H7 (cell line): ENCODE measurements at regions not wholly inside any gene's neighbourhood (a gene's known extent, or its start where the extent isn't known, plus 50 kb on each side); places are given as distances from the start of the nearest gene placed in this dataset.

Experiments
- DNase-seq: peaks from one replicate; pipeline ENCODE4 v3.0.0; 2012
- H3K27me3 ChIP-seq: 2 replicates; pipeline ENCODE4 v1.6.0; 2011; ENCODE audit warnings: mild to moderate bottlenecking, low read length; ENCODE audit not compliant: control insufficient read depth, insufficient read depth
- H3K36me3 ChIP-seq: replicated peaks from 2 replicates; pipeline ENCODE4 v1.5.1; 2011; ENCODE audit warnings: low read length; ENCODE audit not compliant: control insufficient read depth, insufficient read depth
- H3K4me3 ChIP-seq: 2 replicates; pipeline ENCODE4 v1.5.1; 2011; ENCODE audit warnings: low read depth, mild to moderate bottlenecking, control low read depth, low read length, moderate library complexity; ENCODE audit not compliant: insufficient read depth

- no peaks in the 10 kb centered on the region for H3K36me3 ChIP-seq
- no peak for DNase-seq
- no peak overlapping the region for H3K4me3 ChIP-seq
- H3K27me3 ChIP-seq = no peaks in the 10 kb centered on the region
Observed at GRCh38 chr3:116974702-116975101, 265.1 kb downstream of the TUSC7 start.

- Histone ChIP-seq H3K27me3 (no peaks in the 10 kb centered on the region), H3K4me3 (no peak overlapping the region), H3K36me3 (no peaks in the 10 kb centered on the region)
- no peak for DNase-seq
Observed at GRCh38 chr3:116977441-116977840, 267.9 kb downstream of the TUSC7 start.

- Histone ChIP-seq H3K4me3 (no peak overlapping the region), H3K36me3 (no peaks in the 10 kb centered on the region), H3K27me3 (no peaks in the 10 kb centered on the region)
- no peak for DNase-seq
Observed at GRCh38 chr3:116980099-116980498, 270.5 kb downstream of the TUSC7 start.

- Histone ChIP-seq H3K36me3 (no peaks in the 10 kb centered on the region), H3K27me3 (no peaks in the 10 kb centered on the region), H3K4me3 (no peak overlapping the region)
- DNase-seq = no peak
Observed at GRCh38 chr3:116981089-116981488, 271.5 kb downstream of the TUSC7 start.

GRCh38 chr3:116984301-116984700 is 274.7 kb downstream of the TUSC7 start:
- H3K27me3 ChIP-seq = no peaks in the 10 kb centered on the region
- no peak for DNase-seq
- H3K36me3 ChIP-seq = no peaks in the 10 kb centered on the region
- H3K4me3 ChIP-seq = no peak overlapping the region

GRCh38 chr3:116994351-116994879 is 284.8 kb downstream of the TUSC7 start:
- Histone ChIP-seq H3K36me3 (no peaks in the 10 kb centered on the region), H3K27me3 (no peaks in the 10 kb centered on the region), H3K4me3 (no peak overlapping the region)
- DNase-seq = no peak

GRCh38 chr3:117003501-117003900 is 293.9 kb downstream of the TUSC7 start:
- no peaks in the 10 kb centered on the region for H3K36me3 ChIP-seq
- no peak overlapping the region for H3K4me3 ChIP-seq
- DNase-seq = no peak
- H3K27me3 ChIP-seq = no peaks in the 10 kb centered on the region

GRCh38 chr3:117005274-117005673 is 295.7 kb downstream of the TUSC7 start:
- H3K4me3 ChIP-seq = no peak overlapping the region
- H3K36me3 ChIP-seq = no peaks in the 10 kb centered on the region
- DNase-seq = no peak
- H3K27me3 ChIP-seq = no peaks in the 10 kb centered on the region

- Histone ChIP-seq H3K36me3 (no peaks in the 10 kb centered on the region), H3K27me3 (no peaks in the 10 kb centered on the region), H3K4me3 (no peak overlapping the region)
- no peak for DNase-seq
Observed at GRCh38 chr3:117005911-117006522, 296.4 kb downstream of the TUSC7 start.

- H3K36me3 ChIP-seq = no peaks in the 10 kb centered on the region
- no peak for DNase-seq
- H3K4me3 ChIP-seq = no peak overlapping the region
- H3K27me3 ChIP-seq = no peaks in the 10 kb centered on the region
Observed at GRCh38 chr3:117010318-117010717, 300.7 kb downstream of the TUSC7 start.

GRCh38 chr3:117011687-117012250 is 302.2 kb downstream of the TUSC7 start:
- no peaks in the 10 kb centered on the region for H3K36me3 ChIP-seq
- DNase-seq = no peak
- no peak overlapping the region for H3K4me3 ChIP-seq
- H3K27me3 ChIP-seq = no peaks in the 10 kb centered on the region

GRCh38 chr3:117016378-117016777 is 306.8 kb downstream of the TUSC7 start:
- Histone ChIP-seq H3K4me3 (no peak overlapping the region), H3K36me3 (no peaks in the 10 kb centered on the region), H3K27me3 (no peaks in the 10 kb centered on the region)
- peak; percentile 14 for DNase-seq

GRCh38 chr3:117017135-117017894 is 307.7 kb downstream of the TUSC7 start:
- DNase-seq = no peak
- Histone ChIP-seq H3K36me3 (no peaks in the 10 kb centered on the region), H3K4me3 (no peak overlapping the region), H3K27me3 (no peaks in the 10 kb centered on the region)

GRCh38 chr3:117018655-117019054 is 309.1 kb downstream of the TUSC7 start:
- Histone ChIP-seq H3K36me3 (no peaks in the 10 kb centered on the region), H3K4me3 (no peak overlapping the region), H3K27me3 (no peaks in the 10 kb centered on the region)
- no peak for DNase-seq

GRCh38 chr3:117019082-117019713 is 309.6 kb downstream of the TUSC7 start:
- H3K4me3 ChIP-seq = no peak overlapping the region

More at GRCh38 chr3:117019082-117019713, 309.6 kb downstream of the TUSC7 start:
- DNase-seq = peak; percentile 41
- no peaks in the 10 kb centered on the region for H3K36me3 ChIP-seq
- H3K27me3 ChIP-seq = no peaks in the 10 kb centered on the region
